Smooth muscle cell (in vitro differentiated cells): ENCODE measurements at regions not wholly inside any gene's neighbourhood (a gene's known extent, or its start where the extent isn't known, plus 50 kb on each side); places are given as distances from the start of the nearest gene placed in this dataset.

Source experiments
- DNase-seq: peaks from one replicate; lab custom pipeline; 2025; ENCODE audit not compliant: unreplicated experiment; lab: John Stamatoyannopoulos, UW
- H2AFZ ChIP-seq: fragments of 200-600 bp; sonication (generic); 2 replicates; pipeline ENCODE4 v1.6.0; 2016; ENCODE audit warnings: antibody characterized with exemption, low read depth, mild to moderate bottlenecking
- H3F3A ChIP-seq: fragments of 200-600 bp; sonication (generic); 2 replicates; pipeline ENCODE4 v1.6.0; 2017; ENCODE audit warnings: antibody characterized with exemption, low read depth
- H3K27ac ChIP-seq: fragments of 200-600 bp; sonication (generic); 2 replicates; pipeline ENCODE4 v1.5.1; 2016; ENCODE audit warnings: low read depth, mild to moderate bottlenecking
- H3K27me3 ChIP-seq: fragments of 200-600 bp; sonication (generic); 2 replicates; pipeline ENCODE4 v1.6.1; 2016; ENCODE audit warnings: low read depth, mild to moderate bottlenecking
- H3K36me3 ChIP-seq: fragments of 200-600 bp; sonication (generic); 2 replicates; pipeline ENCODE4 v1.5.1; 2016; ENCODE audit warnings: low read depth
- H3K4me1 ChIP-seq: fragments of 200-600 bp; sonication (generic); 2 replicates; pipeline ENCODE4 v1.5.1; 2016; ENCODE audit warnings: low read depth
- H3K4me2 ChIP-seq: fragments of 200-600 bp; sonication (generic); 2 replicates; pipeline ENCODE4 v1.6.0; 2016; ENCODE audit warnings: mild to moderate bottlenecking
- H3K4me3 ChIP-seq: fragments of 200-600 bp; sonication (generic); 2 replicates; pipeline ENCODE4 v1.5.1; 2016; ENCODE audit warnings: mild to moderate bottlenecking
- H3K79me2 ChIP-seq: fragments of 200-600 bp; sonication (generic); 2 replicates; pipeline ENCODE4 v1.6.0; 2016; ENCODE audit warnings: low read depth, mild to moderate bottlenecking
- H3K9ac ChIP-seq: fragments of 200-600 bp; sonication (generic); 2 replicates; pipeline ENCODE4 v1.6.0; 2016; ENCODE audit warnings: low read depth
- H3K9me3 ChIP-seq: fragments of 200-600 bp; sonication (generic); replicated peaks from 2 replicates; pipeline ENCODE4 v1.5.1; 2016; ENCODE audit warnings: low read depth
- H4K20me1 ChIP-seq: fragments of 200-600 bp; sonication (generic); 2 replicates; pipeline ENCODE4 v1.6.0; 2016; ENCODE audit warnings: low read depth
- WGBS: methylation state at CpG from one replicate; pipeline ENCODE4 v1.1.7; 2016; ENCODE audit warnings: low lambda C conversion rate; 5-methylcytosine and 5-hydroxymethylcytosine counted together
- TF ChIP-seq, protein P1 (sequence below): fragments of 200-600 bp; sonication (generic); IDR thresholded peaks from 2 replicates; pipeline ENCODE4 v1.5.1; 2017; ENCODE audit warnings: borderline replicate concordance, mild to moderate bottlenecking, antibody characterized with exemption; ENCODE audit not compliant: insufficient read depth, poor library complexity, severe bottlenecking

DNA sequence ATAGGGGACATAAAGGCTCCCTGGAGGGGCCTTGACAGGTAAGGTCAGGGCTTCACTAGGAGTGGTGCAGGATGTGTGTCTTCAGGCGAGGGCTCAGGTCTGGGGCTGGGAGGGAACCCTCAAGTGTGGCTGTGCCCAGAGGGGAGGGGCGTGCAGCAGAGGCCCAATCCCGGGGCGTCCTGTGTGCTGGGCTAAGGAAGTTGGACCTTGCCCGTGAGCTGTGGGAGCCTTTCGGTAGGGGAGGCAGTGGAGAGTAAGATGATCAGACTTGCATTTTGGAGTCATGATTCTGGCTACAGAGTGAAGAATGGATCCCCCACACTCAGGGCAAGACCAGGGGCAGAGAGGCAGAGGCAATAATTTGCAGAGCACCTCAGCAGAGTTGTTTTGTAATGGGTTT is 145.4 kb downstream of the BUB3 start:
- H3F3A ChIP-seq: no peaks in the 10 kb centered on the region
- no peaks in the 10 kb centered on the region for H4K20me1 ChIP-seq
- TF ChIP-seq, protein P1, sequence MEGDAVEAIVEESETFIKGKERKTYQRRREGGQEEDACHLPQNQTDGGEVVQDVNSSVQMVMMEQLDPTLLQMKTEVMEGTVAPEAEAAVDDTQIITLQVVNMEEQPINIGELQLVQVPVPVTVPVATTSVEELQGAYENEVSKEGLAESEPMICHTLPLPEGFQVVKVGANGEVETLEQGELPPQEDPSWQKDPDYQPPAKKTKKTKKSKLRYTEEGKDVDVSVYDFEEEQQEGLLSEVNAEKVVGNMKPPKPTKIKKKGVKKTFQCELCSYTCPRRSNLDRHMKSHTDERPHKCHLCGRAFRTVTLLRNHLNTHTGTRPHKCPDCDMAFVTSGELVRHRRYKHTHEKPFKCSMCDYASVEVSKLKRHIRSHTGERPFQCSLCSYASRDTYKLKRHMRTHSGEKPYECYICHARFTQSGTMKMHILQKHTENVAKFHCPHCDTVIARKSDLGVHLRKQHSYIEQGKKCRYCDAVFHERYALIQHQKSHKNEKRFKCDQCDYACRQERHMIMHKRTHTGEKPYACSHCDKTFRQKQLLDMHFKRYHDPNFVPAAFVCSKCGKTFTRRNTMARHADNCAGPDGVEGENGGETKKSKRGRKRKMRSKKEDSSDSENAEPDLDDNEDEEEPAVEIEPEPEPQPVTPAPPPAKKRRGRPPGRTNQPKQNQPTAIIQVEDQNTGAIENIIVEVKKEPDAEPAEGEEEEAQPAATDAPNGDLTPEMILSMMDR: no peak
- H3K9ac ChIP-seq: no peak overlapping the region
- H3K27me3 ChIP-seq: no peaks in the 10 kb centered on the region
- H3K79me2 ChIP-seq: no peaks in the 10 kb centered on the region
- no peak overlapping the region for H3K4me3 ChIP-seq
- peaks cover 6% of the 10 kb centered on the region for H3K4me1 ChIP-seq
- H3K4me2 ChIP-seq: no peak overlapping the region
- H2AFZ ChIP-seq: no peak overlapping the region
- WGBS: 93% methylated on average over 6 of the region's 6 CpGs
- DNase-seq: no peak
- H3K27ac ChIP-seq: no peak overlapping the region
- H3K36me3 ChIP-seq: no peaks in the 10 kb centered on the region
- H3K9me3 ChIP-seq: no peaks in the 10 kb centered on the region

DNA sequence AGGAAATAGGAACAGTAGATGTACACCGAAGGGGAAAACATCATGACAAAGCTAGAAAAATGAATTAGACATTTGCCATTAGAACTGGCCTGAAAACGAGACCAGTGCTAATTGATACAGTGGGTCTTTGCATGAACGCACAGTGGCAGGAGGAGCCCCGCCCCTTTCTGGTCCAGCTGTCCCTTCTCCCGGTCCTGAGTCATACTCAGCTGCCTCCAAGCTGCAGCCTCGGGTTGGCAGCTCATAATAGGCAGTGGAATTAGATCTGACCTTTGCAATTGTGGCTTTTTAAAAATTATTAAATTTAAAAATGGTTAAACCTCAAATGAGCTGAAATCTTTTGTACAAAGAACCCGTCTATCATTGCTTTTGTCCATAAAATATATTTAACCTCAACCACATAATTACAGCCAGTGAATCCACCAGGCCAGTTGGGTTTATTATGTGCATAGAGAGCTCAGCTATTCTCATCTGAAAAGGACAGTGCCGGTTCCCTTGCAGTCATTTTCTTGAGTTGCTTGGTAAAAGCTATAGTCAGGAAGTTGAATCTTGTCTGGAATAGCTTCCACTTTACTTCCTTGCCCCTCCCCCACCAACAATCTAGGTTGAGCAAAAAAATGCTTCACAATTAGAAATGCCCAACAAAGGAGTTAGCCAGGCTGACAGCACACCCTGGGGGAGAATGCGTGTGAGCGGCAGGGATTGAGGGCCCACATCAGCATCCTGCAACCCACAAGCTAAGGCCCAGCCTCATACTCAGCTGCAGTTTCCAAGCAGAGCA is 147.1 kb downstream of the BUB3 start:
- Histone ChIP-seq H3K4me1 (peaks cover 6% of the 10 kb centered on the region), H3K9me3 (no peaks in the 10 kb centered on the region), H4K20me1 (no peaks in the 10 kb centered on the region), H3K4me2 (no peak overlapping the region), H3K27me3 (no peaks in the 10 kb centered on the region), H3K9ac (no peak overlapping the region), H3K27ac (peak overlapping the region; percentile 56), H2AFZ (no peak overlapping the region), H3K36me3 (no peaks in the 10 kb centered on the region), H3F3A (no peaks in the 10 kb centered on the region), H3K4me3 (no peak overlapping the region), H3K79me2 (no peaks in the 10 kb centered on the region)
- 54% methylated on average over 10 of the region's 10 CpGs for WGBS
- TF ChIP-seq, protein P1: no peak
- DNase-seq: no peak

DNA sequence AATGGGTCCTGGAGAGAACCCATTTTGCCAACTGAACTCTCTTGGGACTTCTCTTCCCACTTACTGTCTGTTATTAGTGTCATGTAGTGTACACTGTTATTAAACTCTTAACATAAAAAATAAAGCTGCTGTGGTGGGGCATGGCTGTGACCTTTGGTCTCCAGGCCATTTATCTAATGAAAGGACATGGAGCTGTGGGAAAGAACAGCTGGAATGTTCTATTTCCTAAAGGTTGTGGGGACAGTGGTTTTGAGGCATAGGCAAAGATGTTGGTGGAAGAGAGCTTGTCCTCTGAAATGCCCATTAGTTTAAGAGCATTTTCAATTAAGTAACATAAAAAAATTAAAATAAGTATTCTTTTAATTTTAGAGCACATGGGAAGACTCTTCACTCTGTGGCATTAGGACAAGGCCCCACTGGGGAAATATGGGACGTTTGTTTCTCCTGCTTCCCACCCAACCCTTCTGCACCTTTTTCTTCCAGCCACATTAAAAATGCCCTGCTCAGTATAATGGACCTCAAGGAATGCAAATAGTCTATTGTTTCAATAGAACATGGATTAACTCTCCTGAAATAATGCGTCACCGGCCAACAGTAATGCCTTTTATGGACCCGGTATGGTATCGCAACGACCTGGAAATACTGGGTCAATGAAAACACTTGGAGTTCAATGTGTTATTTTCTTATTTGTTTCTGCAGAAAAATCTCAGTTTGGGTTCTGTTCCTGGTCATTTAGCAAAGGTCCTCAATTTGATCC is 149.6 kb downstream of the BUB3 start:
- no peaks in the 10 kb centered on the region for H3F3A ChIP-seq
- 94% methylated on average over 6 of the region's 6 CpGs for WGBS
- peaks cover 2% of the 10 kb centered on the region for H3K27me3 ChIP-seq
- H3K9ac ChIP-seq: no peak overlapping the region
- no peak overlapping the region for H3K27ac ChIP-seq
- H3K79me2 ChIP-seq: no peaks in the 10 kb centered on the region
- DNase-seq: no peak
- no peaks in the 10 kb centered on the region for H3K36me3 ChIP-seq
- H3K4me2 ChIP-seq: no peak overlapping the region
- no peak overlapping the region for H2AFZ ChIP-seq
- no peaks in the 10 kb centered on the region for H4K20me1 ChIP-seq
- TF ChIP-seq, protein P1: no peak
- H3K9me3 ChIP-seq: no peaks in the 10 kb centered on the region
- no peak overlapping the region for H3K4me3 ChIP-seq
- peaks cover 6% of the 10 kb centered on the region for H3K4me1 ChIP-seq
